ENCODE measurements at regions not wholly inside any gene's neighbourhood (a gene's known extent, or its start where the extent isn't known, plus 50 kb on each side); places are given as distances from the start of the nearest gene placed in this dataset.

DNA sequence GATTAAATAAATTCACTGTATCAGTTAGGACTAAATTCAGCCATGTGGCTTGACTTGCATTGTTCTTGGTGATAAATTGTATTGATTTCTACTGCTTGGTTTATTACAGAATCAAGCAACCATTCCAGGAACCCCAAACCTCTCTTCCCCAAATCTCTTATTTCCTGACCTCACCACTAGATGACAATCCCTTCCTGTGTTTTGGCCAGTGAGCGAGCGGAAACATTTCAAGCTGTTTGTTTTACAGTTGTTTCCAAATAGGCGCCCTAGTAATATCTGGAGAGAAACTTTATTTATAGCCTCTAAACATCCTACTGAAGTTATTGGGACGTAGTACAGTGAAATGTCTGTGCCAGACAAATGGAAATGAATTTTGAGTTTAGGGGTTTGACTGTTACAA, 161.1 kb downstream of the SNAPC1 start:
- Histone ChIP-seq H3K36me3 (ENCODE audit: control insufficient read depth in 2 of 2, insufficient read depth in 2 of 2, low read length in 1 of 2) (no peaks in the 10 kb centered on the region), H3K9me3 (ENCODE audit: control insufficient read depth in 2 of 2, insufficient read depth in 1 of 2, low read depth in 1 of 2, low read length in 1 of 2) (no peaks in the 10 kb centered on the region), H3K4me3 (ENCODE audit: low read depth in 1 of 2, low read length in 2 of 2) (no peak overlapping the region), H3K27me3 (ENCODE audit: control insufficient read depth in 1 of 2, insufficient read depth in 2 of 2, low read length in 2 of 2) (peaks cover 0 to 4% of the 10 kb centered on the region in 2 donors), H3K27ac (ENCODE audit: low read depth in 2 of 2, low read length in 1 of 2) (no peak overlapping the region), H3K4me1 (ENCODE audit: control insufficient read depth in 2 of 2, insufficient read depth in 2 of 2, low read length in 1 of 2) (no peaks in the 10 kb centered on the region)
- 40 to 51% methylated on average over 4 of the region's 4 CpGs for WGBS, 2 donors

DNA sequence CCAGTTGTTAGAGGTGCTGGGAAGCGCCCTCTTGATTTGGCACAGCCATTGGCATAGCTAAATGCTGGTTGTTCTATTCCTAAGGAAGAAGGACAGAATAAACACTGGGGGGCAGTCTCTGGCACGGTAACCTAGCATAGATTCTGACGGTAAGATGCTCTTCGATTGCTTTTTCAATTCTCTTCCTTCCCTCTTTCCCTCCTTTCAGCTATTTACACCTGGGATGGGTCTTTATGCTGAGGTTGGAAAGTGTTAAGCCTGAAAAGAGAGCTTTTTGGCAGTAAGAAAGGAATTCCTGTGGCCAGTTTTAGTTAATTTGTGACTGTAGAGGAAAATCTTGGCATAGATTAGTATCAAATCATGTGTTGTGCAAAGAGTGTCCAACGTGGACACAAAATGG, 162.8 kb downstream of the SNAPC1 start:
- H3K36me3 ChIP-seq (ENCODE audit: control insufficient read depth in 2 of 2, insufficient read depth in 2 of 2, low read length in 1 of 2): no peaks in the 10 kb centered on the region
- WGBS, 2 donors: 45 to 52% methylated on average over 5 of the region's 5 CpGs
- H3K27me3 ChIP-seq (ENCODE audit: control insufficient read depth in 1 of 2, insufficient read depth in 2 of 2, low read length in 2 of 2): no peaks in the 10 kb centered on the region
- H3K27ac ChIP-seq (ENCODE audit: low read depth in 2 of 2, low read length in 1 of 2): no peak overlapping the region
- H3K9me3 ChIP-seq (ENCODE audit: control insufficient read depth in 2 of 2, insufficient read depth in 1 of 2, low read depth in 1 of 2, low read length in 1 of 2): no peaks in the 10 kb centered on the region
- H3K4me3 ChIP-seq (ENCODE audit: low read depth in 1 of 2, low read length in 2 of 2): no peak overlapping the region
- H3K4me1 ChIP-seq (ENCODE audit: control insufficient read depth in 2 of 2, insufficient read depth in 2 of 2, low read length in 1 of 2): no peaks in the 10 kb centered on the region

DNA sequence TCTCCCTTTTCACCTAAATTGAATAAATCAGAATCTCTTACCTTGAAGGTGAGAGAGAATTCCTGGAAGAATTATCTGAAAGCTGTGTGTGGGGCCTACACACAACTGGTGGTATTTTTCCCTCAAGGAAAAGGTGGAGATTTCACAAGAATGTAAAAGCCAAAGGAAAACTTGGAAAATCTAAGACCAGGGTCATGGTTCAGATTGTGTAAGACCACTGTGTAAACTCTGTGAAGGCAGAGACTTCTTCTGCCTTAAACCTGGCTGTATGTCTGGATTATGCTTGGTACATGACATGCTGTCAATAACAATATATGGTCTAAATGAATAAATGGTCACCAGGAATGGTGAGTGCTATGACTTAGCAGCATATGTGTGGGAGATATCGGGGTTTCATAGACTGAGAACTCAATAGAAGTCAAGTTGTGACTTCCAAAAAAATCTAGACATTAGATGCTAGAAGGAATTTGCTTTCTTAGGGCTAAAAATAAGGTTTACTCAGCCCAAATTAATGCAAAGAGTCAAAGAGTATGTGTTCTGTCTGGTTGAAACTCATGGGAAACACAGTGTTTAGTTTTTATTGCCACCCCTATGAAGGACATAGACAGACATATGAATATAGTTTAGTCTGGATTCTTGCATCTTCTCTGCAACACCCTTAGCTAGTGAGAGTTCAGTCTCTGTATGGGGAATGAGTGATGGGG, 163.7 kb downstream of the SNAPC1 start:
- H3K27me3 ChIP-seq (ENCODE audit: control insufficient read depth in 1 of 2, insufficient read depth in 2 of 2, low read length in 2 of 2): no peaks in the 10 kb centered on the region
- H3K9me3 ChIP-seq (ENCODE audit: control insufficient read depth in 2 of 2, insufficient read depth in 1 of 2, low read depth in 1 of 2, low read length in 1 of 2): peaks cover 2% of the 10 kb centered on the region in 2 donors
- no peaks in the 10 kb centered on the region for H3K36me3 ChIP-seq (ENCODE audit: control insufficient read depth in 2 of 2, insufficient read depth in 2 of 2, low read length in 1 of 2)
- H3K27ac ChIP-seq (ENCODE audit: low read depth in 2 of 2, low read length in 1 of 2): no peak overlapping the region
- H3K4me3 ChIP-seq (ENCODE audit: low read depth in 1 of 2, low read length in 2 of 2): no peak overlapping the region
- 91 to 95% methylated on average over 1 of the region's 1 CpG for WGBS, 2 donors
- H3K4me1 ChIP-seq (ENCODE audit: control insufficient read depth in 2 of 2, insufficient read depth in 2 of 2, low read length in 1 of 2): no peaks in the 10 kb centered on the region

DNA sequence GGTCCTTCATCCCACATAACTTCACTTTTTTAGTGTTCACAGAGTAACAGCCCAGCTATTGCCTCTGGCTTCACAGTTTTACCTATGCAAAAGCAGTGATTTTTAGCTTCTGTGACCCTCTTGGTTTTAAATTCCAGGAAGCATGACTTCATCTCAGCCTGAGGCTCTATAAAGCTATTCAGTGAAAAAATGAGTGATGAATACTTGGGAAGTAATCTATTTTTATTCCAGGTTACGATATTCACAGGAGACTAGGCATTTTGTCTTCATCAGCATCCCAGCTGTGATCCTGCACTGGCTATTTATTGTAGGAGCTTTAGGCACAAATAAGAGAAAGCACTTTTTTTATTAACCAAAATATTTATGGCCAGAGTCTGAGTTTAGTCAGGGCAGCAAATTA, 164.8 kb downstream of the SNAPC1 start:
- Histone ChIP-seq H3K9me3 (ENCODE audit: control insufficient read depth in 2 of 2, insufficient read depth in 1 of 2, low read depth in 1 of 2, low read length in 1 of 2) (peaks cover 2% of the 10 kb centered on the region in 2 donors), H3K36me3 (ENCODE audit: control insufficient read depth in 2 of 2, insufficient read depth in 2 of 2, low read length in 1 of 2) (no peaks in the 10 kb centered on the region), H3K4me3 (ENCODE audit: low read depth in 1 of 2, low read length in 2 of 2) (no peak overlapping the region), H3K27me3 (ENCODE audit: control insufficient read depth in 1 of 2, insufficient read depth in 2 of 2, low read length in 2 of 2) (no peaks in the 10 kb centered on the region), H3K4me1 (ENCODE audit: control insufficient read depth in 2 of 2, insufficient read depth in 2 of 2, low read length in 1 of 2) (no peaks in the 10 kb centered on the region), H3K27ac (ENCODE audit: low read depth in 2 of 2, low read length in 1 of 2) (no peak overlapping the region)
- 11 to 38% methylated on average over 1 of the region's 1 CpG for WGBS, 2 donors

DNA sequence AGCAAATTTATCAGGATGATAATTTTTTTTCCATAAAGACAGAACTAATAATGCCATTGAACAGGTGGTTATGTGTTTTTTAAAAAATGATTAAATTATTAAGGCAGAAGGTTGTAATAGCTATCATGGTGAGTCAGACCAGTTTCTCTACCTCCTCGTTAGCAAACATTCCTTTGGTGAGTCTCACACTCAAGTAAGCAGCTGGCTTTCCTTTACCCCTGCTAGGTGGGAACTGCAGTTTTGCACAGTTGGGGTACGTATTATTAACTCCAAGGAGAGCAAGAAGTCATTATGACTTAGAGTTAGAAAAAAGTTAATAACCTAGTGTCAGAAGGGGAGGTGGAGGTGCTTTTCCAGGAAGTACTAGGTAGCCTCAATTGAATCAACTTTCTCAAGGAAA, 165.3 kb downstream of the SNAPC1 start:
- Histone ChIP-seq H3K4me1 (ENCODE audit: control insufficient read depth in 2 of 2, insufficient read depth in 2 of 2, low read length in 1 of 2) (no peaks in the 10 kb centered on the region), H3K27me3 (ENCODE audit: control insufficient read depth in 1 of 2, insufficient read depth in 2 of 2, low read length in 2 of 2) (no peaks in the 10 kb centered on the region), H3K27ac (ENCODE audit: low read depth in 2 of 2, low read length in 1 of 2) (no peak overlapping the region), H3K4me3 (ENCODE audit: low read depth in 1 of 2, low read length in 2 of 2) (no peak overlapping the region), H3K9me3 (ENCODE audit: control insufficient read depth in 2 of 2, insufficient read depth in 1 of 2, low read depth in 1 of 2, low read length in 1 of 2) (peaks cover 2% of the 10 kb centered on the region in 2 donors), H3K36me3 (ENCODE audit: control insufficient read depth in 2 of 2, insufficient read depth in 2 of 2, low read length in 1 of 2) (no peaks in the 10 kb centered on the region)
- 35 to 42% methylated on average over 2 of the region's 2 CpGs for WGBS, 2 donors

DNA sequence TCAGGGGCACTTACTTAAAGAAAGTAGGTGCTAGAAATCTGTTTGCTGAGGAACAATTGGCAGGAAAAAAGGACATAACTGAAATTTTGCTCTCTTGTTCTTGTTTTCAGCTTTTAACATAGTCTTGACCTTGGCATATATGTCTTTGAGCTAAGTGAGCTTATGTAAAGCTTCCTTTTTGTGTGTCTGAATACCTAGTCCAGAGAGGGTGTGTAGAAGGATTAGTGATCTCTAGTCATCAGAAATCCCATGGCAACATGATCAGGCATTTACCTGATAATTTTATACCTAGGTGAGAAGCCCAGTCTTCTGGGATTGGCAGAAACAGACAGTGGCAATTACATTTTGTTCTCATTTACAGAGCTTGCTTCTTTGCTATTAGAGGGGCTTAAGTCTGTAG, 166.1 kb downstream of the SNAPC1 start:
- Histone ChIP-seq H3K27ac (ENCODE audit: low read depth in 2 of 2, low read length in 1 of 2) (no peak overlapping the region), H3K4me3 (ENCODE audit: low read depth in 1 of 2, low read length in 2 of 2) (no peak overlapping the region), H3K36me3 (ENCODE audit: control insufficient read depth in 2 of 2, insufficient read depth in 2 of 2, low read length in 1 of 2) (no peaks in the 10 kb centered on the region), H3K4me1 (ENCODE audit: control insufficient read depth in 2 of 2, insufficient read depth in 2 of 2, low read length in 1 of 2) (no peaks in the 10 kb centered on the region), H3K9me3 (ENCODE audit: control insufficient read depth in 2 of 2, insufficient read depth in 1 of 2, low read depth in 1 of 2, low read length in 1 of 2) (peaks cover 2% of the 10 kb centered on the region in 2 donors), H3K27me3 (ENCODE audit: control insufficient read depth in 1 of 2, insufficient read depth in 2 of 2, low read length in 2 of 2) (no peaks in the 10 kb centered on the region)

DNA sequence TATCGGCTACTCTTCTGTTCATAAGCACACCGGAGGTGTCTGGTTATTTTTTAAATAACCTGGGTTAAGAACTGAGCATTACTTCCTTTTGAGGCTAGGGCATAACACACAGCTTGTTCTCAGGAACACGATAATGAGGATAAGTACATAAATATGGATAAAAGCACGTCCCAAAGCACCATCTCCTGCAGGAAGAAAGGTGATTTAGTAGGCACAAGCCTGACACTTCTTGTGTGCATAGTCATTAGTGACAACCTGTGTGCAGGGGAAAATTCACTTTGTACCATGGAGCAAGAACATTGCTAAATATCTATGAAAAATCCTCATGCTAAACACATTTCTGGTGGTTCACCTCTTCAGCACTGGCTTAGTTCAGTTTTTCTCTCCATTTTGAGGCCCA, 166.5 kb downstream of the SNAPC1 start:
- Histone ChIP-seq H3K27ac (ENCODE audit: low read depth in 2 of 2, low read length in 1 of 2) (no peak overlapping the region), H3K27me3 (ENCODE audit: control insufficient read depth in 1 of 2, insufficient read depth in 2 of 2, low read length in 2 of 2) (no peaks in the 10 kb centered on the region), H3K4me1 (ENCODE audit: control insufficient read depth in 2 of 2, insufficient read depth in 2 of 2, low read length in 1 of 2) (no peaks in the 10 kb centered on the region), H3K9me3 (ENCODE audit: control insufficient read depth in 2 of 2, insufficient read depth in 1 of 2, low read depth in 1 of 2, low read length in 1 of 2) (peaks cover 2% of the 10 kb centered on the region in 2 donors), H3K36me3 (ENCODE audit: control insufficient read depth in 2 of 2, insufficient read depth in 2 of 2, low read length in 1 of 2) (no peaks in the 10 kb centered on the region), H3K4me3 (ENCODE audit: low read depth in 1 of 2, low read length in 2 of 2) (no peak overlapping the region)
- 84 to 85% methylated on average over 4 of the region's 4 CpGs for WGBS, 2 donors

DNA sequence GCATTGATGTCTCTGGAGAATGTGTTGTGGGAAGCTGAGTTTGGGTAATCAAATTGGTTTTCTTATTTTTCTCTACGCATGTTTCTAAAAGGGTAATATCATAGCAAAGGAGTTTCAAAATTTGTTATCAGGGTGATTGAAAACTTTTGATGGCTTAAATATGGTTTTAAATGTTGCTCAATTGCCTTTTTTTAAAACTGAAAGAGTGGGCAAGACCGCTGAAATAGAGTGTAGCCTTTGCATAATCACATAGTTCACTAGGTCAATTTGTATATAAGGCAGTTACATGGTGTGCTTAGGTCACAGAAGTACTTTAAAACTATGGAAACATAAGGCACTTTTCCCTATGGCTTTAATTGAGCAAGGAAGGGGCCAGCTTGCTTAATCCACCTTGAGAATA, 167.4 kb downstream of the SNAPC1 start:
- Histone ChIP-seq H3K9me3 (ENCODE audit: control insufficient read depth in 2 of 2, insufficient read depth in 1 of 2, low read depth in 1 of 2, low read length in 1 of 2) (peaks cover 2% of the 10 kb centered on the region in 2 donors), H3K27me3 (ENCODE audit: control insufficient read depth in 1 of 2, insufficient read depth in 2 of 2, low read length in 2 of 2) (no peaks in the 10 kb centered on the region), H3K27ac (ENCODE audit: low read depth in 2 of 2, low read length in 1 of 2) (no peak overlapping the region), H3K4me1 (ENCODE audit: control insufficient read depth in 2 of 2, insufficient read depth in 2 of 2, low read length in 1 of 2) (no peaks in the 10 kb centered on the region), H3K4me3 (ENCODE audit: low read depth in 1 of 2, low read length in 2 of 2) (no peak overlapping the region), H3K36me3 (ENCODE audit: control insufficient read depth in 2 of 2, insufficient read depth in 2 of 2, low read length in 1 of 2) (no peaks in the 10 kb centered on the region)
- WGBS, 2 donors: 35 to 37% methylated on average over 2 of the region's 2 CpGs

DNA sequence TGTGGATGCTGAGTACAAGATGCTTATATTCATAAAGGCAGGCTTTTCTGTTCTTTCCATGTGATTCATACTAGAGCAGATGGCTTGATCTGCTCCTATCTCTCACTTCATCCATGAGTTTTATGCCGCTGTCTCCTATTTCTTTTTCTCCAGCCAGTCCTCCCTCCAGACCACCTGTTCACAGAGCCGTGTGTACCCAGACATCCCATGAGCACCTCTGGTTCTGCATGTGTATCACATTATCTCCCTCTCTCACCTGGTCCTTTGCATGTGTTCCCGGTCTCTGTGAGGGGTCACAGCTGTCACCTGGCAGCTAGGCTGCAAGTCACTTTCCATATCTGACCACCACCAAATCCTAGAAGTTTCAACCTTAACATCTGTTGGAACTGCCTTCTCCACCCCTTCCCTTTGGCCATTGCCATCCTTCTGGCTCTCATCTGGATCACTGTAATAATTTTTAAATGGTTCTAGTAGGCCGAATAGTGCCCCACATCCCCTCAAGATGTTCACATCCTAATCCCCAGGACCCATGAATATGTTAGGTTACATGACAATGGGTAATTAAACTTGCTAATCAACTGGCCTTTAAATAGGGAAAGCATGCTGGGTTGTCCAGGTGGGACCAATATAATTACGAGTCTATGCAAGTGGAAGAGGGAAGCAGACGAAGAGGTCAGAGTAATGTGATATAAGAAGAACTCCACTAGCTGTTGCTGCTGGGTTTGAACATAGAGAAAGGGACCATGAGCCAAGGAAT, 168.1 kb downstream of the SNAPC1 start:
- Histone ChIP-seq H3K4me1 (ENCODE audit: control insufficient read depth in 2 of 2, insufficient read depth in 2 of 2, low read length in 1 of 2) (no peaks in the 10 kb centered on the region), H3K36me3 (ENCODE audit: control insufficient read depth in 2 of 2, insufficient read depth in 2 of 2, low read length in 1 of 2) (no peaks in the 10 kb centered on the region), H3K27ac (ENCODE audit: low read depth in 2 of 2, low read length in 1 of 2) (no peak overlapping the region), H3K27me3 (ENCODE audit: control insufficient read depth in 1 of 2, insufficient read depth in 2 of 2, low read length in 2 of 2) (no peaks in the 10 kb centered on the region), H3K4me3 (ENCODE audit: low read depth in 1 of 2, low read length in 2 of 2) (no peak overlapping the region), H3K9me3 (ENCODE audit: control insufficient read depth in 2 of 2, insufficient read depth in 1 of 2, low read depth in 1 of 2, low read length in 1 of 2) (peaks cover 2% of the 10 kb centered on the region in 2 donors)
- 83 to 87% methylated on average over 6 of the region's 6 CpGs for WGBS, 2 donors

DNA sequence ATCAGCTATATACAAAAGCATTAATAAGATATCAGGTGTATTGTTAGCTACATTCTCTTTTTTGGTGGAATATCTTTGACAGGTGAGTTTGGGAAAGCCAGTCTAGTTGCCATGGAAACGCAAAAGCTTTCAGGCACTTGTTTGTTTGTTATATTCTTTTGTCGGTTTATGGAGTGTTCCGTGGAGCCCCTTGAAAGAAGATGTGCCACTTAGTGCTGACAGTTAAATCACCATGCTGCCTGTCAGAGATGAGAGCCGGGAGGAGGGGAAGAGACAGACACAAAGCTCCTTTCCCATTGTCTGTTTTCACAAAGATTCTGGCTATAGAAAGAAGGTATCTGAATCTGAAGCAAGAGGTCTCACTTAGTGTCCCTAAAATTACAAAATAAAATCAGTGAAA, 170.8 kb downstream of the SNAPC1 start:
- Histone ChIP-seq H3K27ac (ENCODE audit: low read depth in 2 of 2, low read length in 1 of 2) (no peak overlapping the region), H3K4me3 (ENCODE audit: low read depth in 1 of 2, low read length in 2 of 2) (no peak overlapping the region), H3K36me3 (ENCODE audit: control insufficient read depth in 2 of 2, insufficient read depth in 2 of 2, low read length in 1 of 2) (no peaks in the 10 kb centered on the region), H3K27me3 (ENCODE audit: control insufficient read depth in 1 of 2, insufficient read depth in 2 of 2, low read length in 2 of 2) (peaks cover 0 to 2% of the 10 kb centered on the region in 2 donors), H3K9me3 (ENCODE audit: control insufficient read depth in 2 of 2, insufficient read depth in 1 of 2, low read depth in 1 of 2, low read length in 1 of 2) (peaks cover 2% of the 10 kb centered on the region in 2 donors), H3K4me1 (ENCODE audit: control insufficient read depth in 2 of 2, insufficient read depth in 2 of 2, low read length in 1 of 2) (no peaks in the 10 kb centered on the region)
- WGBS, 2 donors: 56% methylated on average over 4 of the region's 4 CpGs
